ENCODE measurements at regions not wholly inside any gene's neighbourhood (a gene's known extent, or its start where the extent isn't known, plus 50 kb on each side); places are given as distances from the start of the nearest gene placed in this dataset.

- intact Hi-C loops (cut with DNase I): no loop called here
- ATAC-seq: no peak
- 52 to 69% methylated on average over 2 of the region's 2 CpGs for WGBS, 2 donors
- no peaks in the 10 kb centered on the region for H3K4me1 ChIP-seq
- H3K27ac ChIP-seq: no peak overlapping the region
- FAIRE-seq: no peak
- DNase-seq: no peak
- no peak overlapping the region for H3K4me3 ChIP-seq
- no peak for TF ChIP-seq CTCF (IDR thresholded peaks at IDR 0.05)
- no peaks in the 10 kb centered on the region for H3K9me3 ChIP-seq
- no peaks in the 10 kb centered on the region for H3K36me3 ChIP-seq
- H3K27me3 ChIP-seq: peaks cover 0 to 8% (median 0%) of the 10 kb centered on the region in 4 donors
Observed at GRCh38 chr15:88748651-88749050, 54.6 kb upstream of the ACAN start.

- ATAC-seq (no peak), FAIRE-seq (no peak), DNase-seq (no peak)
- 80 to 92% methylated on average over 2 of the region's 2 CpGs for WGBS, 2 donors
- Histone ChIP-seq H3K9me3 (no peaks in the 10 kb centered on the region), H3K27ac (no peak overlapping the region), H3K27me3 (peaks cover 0 to 4% (median 0%) of the 10 kb centered on the region in 4 donors), H3K4me1 (no peaks in the 10 kb centered on the region), H3K36me3 (no peaks in the 10 kb centered on the region), H3K4me3 (no peak overlapping the region)
- intact Hi-C loops (cut with DNase I): no loop called here
- TF ChIP-seq CTCF (IDR thresholded peaks at IDR 0.05): no peak
Observed at GRCh38 chr15:88749699-88750098, 53.5 kb upstream of the ACAN start.

- Histone ChIP-seq H3K4me1 (no peaks in the 10 kb centered on the region), H3K27me3 (peaks cover 0 to 4% (median 0%) of the 10 kb centered on the region in 4 donors), H3K9me3 (no peaks in the 10 kb centered on the region), H3K36me3 (no peaks in the 10 kb centered on the region), H3K4me3 (no peak overlapping the region), H3K27ac (no peak overlapping the region)
- no peak for TF ChIP-seq CTCF (IDR thresholded peaks at IDR 0.05)
- DNase-seq: no peak
- intact Hi-C loops (cut with DNase I): no loop called here
- 58% methylated on average over 5 of the region's 5 CpGs for WGBS, 2 donors
- no peak for ATAC-seq
- FAIRE-seq: no peak
Observed at GRCh38 chr15:88752501-88752900, 50.7 kb upstream of the ACAN start.

- DNase-seq: no peak
- Histone ChIP-seq H3K9me3 (no peaks in the 10 kb centered on the region), H3K27ac (no peak overlapping the region), H3K4me1 (no peaks in the 10 kb centered on the region), H3K27me3 (peaks cover 0 to 4% (median 0%) of the 10 kb centered on the region in 4 donors), H3K36me3 (no peaks in the 10 kb centered on the region), H3K4me3 (no peak overlapping the region)
- TF ChIP-seq CTCF (IDR thresholded peaks at IDR 0.05): no peak
- intact Hi-C loops (cut with DNase I): no loop called here
- no peak for ATAC-seq
- FAIRE-seq: no peak
Observed at GRCh38 chr15:88752951-88753350, 50.3 kb upstream of the ACAN start.

Measured in pancreas (tissue), 10 donors.